Breast epithelium (tissue), 4 donors: ENCODE measurements at regions not wholly inside any gene's neighbourhood (a gene's known extent, or its start where the extent isn't known, plus 50 kb on each side); places are given as distances from the start of the nearest gene placed in this dataset.

Source experiments
- DNase-seq, 2 donors: peaks; one replicate each; pipeline ENCODE4 v3.0.0-alpha.2; 2019; ENCODE audit warnings: low spot score in 2 of 2
- H3K27ac ChIP-seq, 2 donors: fragments of 200-600 bp; sonication (generic) in 1 of 2; one replicate each; pipeline ENCODE4 v1.5.1; 2016 to 2019; ENCODE audit warnings: mild to moderate bottlenecking in 1 of 2
- H3K27me3 ChIP-seq, 2 donors: fragments of 200-600 bp; sonication (generic) in 1 of 2; one replicate each; pipeline versions ENCODE4 v1.5.1 to v1.6.0; 2017 to 2019; ENCODE audit warnings: control low read depth in 1 of 2, mild to moderate bottlenecking in 1 of 2
- H3K36me3 ChIP-seq: fragments of 200-600 bp; one replicate; pipeline ENCODE4 v1.5.1; 2019
- H3K4me1 ChIP-seq, 2 donors: fragments of 200-600 bp; sonication (generic); one replicate each; pipeline ENCODE4 v1.5.1; 2016 to 2019; ENCODE audit warnings: control low read depth in 1 of 2
- H3K4me3 ChIP-seq, 3 donors: fragments of 200-600 bp; sonication (generic); 1 replicate in 2 of 3; 2 replicates in 1 of 3; pipeline ENCODE4 v1.5.1; 2016 to 2019; ENCODE audit warnings: mild to moderate bottlenecking in 3 of 3, moderate library complexity in 2 of 3
- H3K9me3 ChIP-seq, 2 donors: fragments of 200-600 bp; sonication (generic) in 1 of 2; one replicate each; pipeline ENCODE4 v1.5.1; 2016 to 2019; ENCODE audit warnings: control low read depth in 1 of 2
- CTCF ChIP-seq, 3 donors: fragments of 450-650 bp; IDR thresholded peaks; one replicate each; pipeline ENCODE4 v1.5.1; 2016 to 2017; ENCODE audit warnings: antibody characterized with exemption in 3 of 3, mild to moderate bottlenecking in 3 of 3, moderate library complexity in 3 of 3
- POLR2A ChIP-seq: fragments of 450-650 bp; IDR thresholded peaks from one replicate; pipeline ENCODE4 v1.6.1; 2016; ENCODE audit warnings: antibody characterized with exemption, mild to moderate bottlenecking, moderate library complexity
- POLR2AphosphoS5 ChIP-seq, 3 donors: sonication (generic); formaldehyde crosslinking; IDR thresholded peaks; one replicate each; pipeline ENCODE4 v1.6.1; 2017; ENCODE audit warnings: antibody characterized with exemption in 3 of 3
- intact Hi-C: fragments of 100-400 bp; cut with DNase I; formaldehyde crosslinking; loops from one replicate; pipeline ENCODE4 v1.15.1; 2023; ENCODE audit warnings: low total_unique reads

GRCh38 chr6:120994573-120994967 lies 339.7 kb downstream of the TBC1D32 start:
- TF ChIP-seq POLR2AphosphoS5 (IDR thresholded peaks at IDR 0.05), result no peak
- TF ChIP-seq POLR2A, result no peak
- TF ChIP-seq CTCF (IDR thresholded peaks at IDR 0.05), result no peak
- intact Hi-C loops, result no loop called here
- no peak overlapping the region for H3K4me3 ChIP-seq

GRCh38 chr6:120993929-120994572 lies 340.2 kb downstream of the TBC1D32 start:
- Histone ChIP-seq H3K36me3 (no peaks in the 10 kb centered on the region), H3K27me3 (no peaks in the 10 kb centered on the region), H3K27ac (no peak overlapping the region), H3K4me3 (no peak overlapping the region), H3K9me3 (no peaks in the 10 kb centered on the region), H3K4me1 (no peaks in the 10 kb centered on the region)
- TF ChIP-seq POLR2AphosphoS5 (IDR thresholded peaks at IDR 0.05) (no peak), CTCF (IDR thresholded peaks at IDR 0.05) (no peak), POLR2A (no peak)
- intact Hi-C loops, result no loop called here
- DNase-seq, result no peak

More at GRCh38 chr6:120994573-120994967, 339.7 kb downstream of the TBC1D32 start:
- H3K27ac ChIP-seq, result no peak overlapping the region
- no peaks in the 10 kb centered on the region for H3K27me3 ChIP-seq
- H3K4me1 ChIP-seq, result no peaks in the 10 kb centered on the region
- no peak for DNase-seq
- no peaks in the 10 kb centered on the region for H3K36me3 ChIP-seq
- no peaks in the 10 kb centered on the region for H3K9me3 ChIP-seq

- no peak overlapping the region for H3K27ac ChIP-seq
- no peaks in the 10 kb centered on the region for H3K27me3 ChIP-seq
- DNase-seq, result no peak
- no peaks in the 10 kb centered on the region for H3K9me3 ChIP-seq
- no peak overlapping the region for H3K4me3 ChIP-seq
- TF ChIP-seq POLR2AphosphoS5 (IDR thresholded peaks at IDR 0.05) (no peak), CTCF (IDR thresholded peaks at IDR 0.05) (no peak)
- H3K4me1 ChIP-seq, result no peaks in the 10 kb centered on the region
- intact Hi-C loops, result no loop called here
- H3K36me3 ChIP-seq, result no peaks in the 10 kb centered on the region
Measured at GRCh38 chr6:120992257-120992656, 342.0 kb downstream of the TBC1D32 start.

GRCh38 chr6:120990866-120991265 lies 343.4 kb downstream of the TBC1D32 start:
- Histone ChIP-seq H3K27ac (no peak overlapping the region), H3K9me3 (no peaks in the 10 kb centered on the region), H3K27me3 (no peaks in the 10 kb centered on the region), H3K36me3 (no peaks in the 10 kb centered on the region), H3K4me1 (no peaks in the 10 kb centered on the region), H3K4me3 (no peak overlapping the region)
- no peak for DNase-seq
- TF ChIP-seq POLR2AphosphoS5 (IDR thresholded peaks at IDR 0.05), result no peak
- TF ChIP-seq POLR2A, result no peak
- TF ChIP-seq CTCF (IDR thresholded peaks at IDR 0.05), result no peak
- intact Hi-C loops, result no loop called here

- intact Hi-C loops, result no loop called here
- Histone ChIP-seq H3K4me1 (no peaks in the 10 kb centered on the region), H3K36me3 (no peaks in the 10 kb centered on the region), H3K9me3 (no peaks in the 10 kb centered on the region), H3K4me3 (no peak overlapping the region), H3K27me3 (no peaks in the 10 kb centered on the region), H3K27ac (no peak overlapping the region)
- TF ChIP-seq POLR2AphosphoS5 (IDR thresholded peaks at IDR 0.05) (no peak), POLR2A (no peak), CTCF (IDR thresholded peaks at IDR 0.05) (no peak)
- no peak for DNase-seq
Measured at GRCh38 chr6:120981835-120982234, 352.4 kb downstream of the TBC1D32 start.
